HG03103 (cell line): ENCODE measurements at regions not wholly inside any gene's neighbourhood (a gene's known extent, or its start where the extent isn't known, plus 50 kb on each side); places are given as distances from the start of the nearest gene placed in this dataset.

Experiments
- ATAC-seq: cut with Tn5 transposase; IDR thresholded peaks from one replicate; pipeline ENCODE4 v1.9.1; 2021; ENCODE audit warnings: low read depth; ENCODE audit not compliant: unreplicated experiment

DNA sequence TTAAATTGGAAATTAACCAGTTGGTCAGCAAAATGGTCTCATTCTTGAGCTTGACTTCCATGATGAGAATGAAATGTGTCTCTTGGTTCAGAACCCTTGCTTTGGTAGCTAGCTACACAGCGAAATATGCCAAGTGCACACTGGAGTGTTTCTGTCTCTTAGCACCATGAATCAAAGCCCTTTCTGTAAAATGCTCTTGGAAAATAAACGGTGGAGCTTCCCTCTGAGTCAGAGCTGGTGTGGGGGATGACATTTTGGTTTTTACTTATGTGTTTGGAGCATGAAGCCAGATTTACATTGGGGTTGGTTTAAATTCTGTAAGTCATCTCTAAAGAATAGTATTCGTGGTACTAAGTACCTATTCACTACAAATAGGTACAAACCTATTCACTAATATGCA, 85.1 kb upstream of the NANOGP8 start:
- no peak for ATAC-seq

DNA sequence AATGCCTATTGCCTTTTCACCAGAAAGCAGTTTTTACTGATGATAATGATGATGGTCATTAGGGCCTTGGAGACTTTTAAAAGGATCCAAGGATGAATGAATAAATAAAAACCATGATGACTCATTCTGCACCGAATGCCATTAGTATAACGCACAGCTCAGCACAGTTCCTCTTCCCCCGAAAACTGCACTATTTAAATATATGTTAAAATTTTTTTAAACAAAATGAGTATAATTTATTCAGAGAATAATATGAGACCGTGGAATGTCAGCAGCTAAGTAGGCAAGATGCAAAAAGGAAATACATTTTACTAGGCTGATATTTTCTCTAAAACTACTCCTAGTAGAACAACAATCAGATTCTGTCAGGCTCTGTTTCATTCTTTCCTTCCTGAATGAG, 83.4 kb upstream of the NANOGP8 start:
- ATAC-seq, result no peak

DNA sequence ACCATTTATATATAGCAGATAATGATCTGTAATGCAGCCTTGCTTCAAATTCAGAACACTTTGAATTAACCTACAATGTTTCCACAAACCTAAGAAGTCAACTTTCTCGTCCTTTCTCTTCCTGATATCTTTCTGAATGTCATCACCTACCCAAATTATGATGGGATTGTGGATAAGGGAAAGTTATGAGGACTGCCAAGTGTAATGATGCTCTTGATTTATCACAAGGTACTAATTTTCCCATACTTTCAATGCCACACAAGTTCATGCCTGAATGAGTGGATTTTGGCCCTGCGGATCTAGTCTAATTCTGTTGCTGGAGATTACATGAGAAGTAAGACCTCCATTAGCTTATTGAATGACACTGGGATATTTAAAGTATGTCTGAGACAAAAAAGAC, 82.6 kb upstream of the NANOGP8 start:
- no peak for ATAC-seq

DNA sequence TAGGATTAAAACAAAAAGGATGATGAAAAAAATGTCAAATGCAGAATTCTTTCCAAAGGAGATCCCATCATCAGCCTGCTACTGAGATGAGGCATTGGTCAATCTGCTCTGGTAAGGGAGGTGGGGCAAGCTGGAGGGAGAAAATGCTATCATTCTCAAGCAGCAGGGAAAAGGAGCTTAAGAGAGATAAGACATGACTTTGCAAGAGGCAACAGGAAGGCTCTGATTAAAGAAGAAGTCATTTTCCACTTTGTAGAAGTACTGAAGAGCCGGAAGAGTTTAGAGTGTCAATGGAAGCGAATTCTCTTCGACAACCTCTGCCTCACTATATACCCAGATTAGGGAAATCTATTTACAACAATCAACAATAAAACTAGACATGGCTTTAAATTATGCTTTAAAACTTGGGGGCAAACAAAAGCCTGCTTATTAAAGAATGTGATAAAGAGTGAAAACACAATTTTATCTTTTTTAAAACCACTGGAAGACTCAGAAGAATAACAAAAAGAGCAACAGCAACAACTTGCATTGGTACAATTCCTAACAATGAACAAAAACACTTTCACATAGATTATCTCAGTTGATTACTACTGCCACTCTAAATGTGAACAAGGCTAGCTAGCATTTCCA, 81.8 kb upstream of the NANOGP8 start:
- ATAC-seq, result no peak

DNA sequence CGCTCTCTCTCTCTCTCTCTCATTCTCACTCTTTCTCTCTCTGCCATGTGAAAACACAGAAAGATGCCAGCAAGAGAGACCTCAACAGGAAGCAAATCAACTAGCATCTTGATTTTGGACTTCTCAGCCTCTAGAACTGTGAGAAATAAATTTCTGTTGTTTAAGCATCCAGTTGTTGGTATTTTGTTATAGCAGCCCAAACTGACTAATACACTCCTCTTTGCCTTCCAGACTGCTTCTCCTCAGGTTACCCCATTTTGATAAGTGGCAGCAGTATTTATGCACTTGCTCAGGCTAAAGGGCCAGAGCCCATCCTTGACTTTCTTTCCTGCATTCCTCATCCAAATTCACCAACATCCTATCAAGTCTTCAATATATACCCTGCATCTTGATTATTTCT, 76.6 kb upstream of the NANOGP8 start:
- ATAC-seq, result no peak

DNA sequence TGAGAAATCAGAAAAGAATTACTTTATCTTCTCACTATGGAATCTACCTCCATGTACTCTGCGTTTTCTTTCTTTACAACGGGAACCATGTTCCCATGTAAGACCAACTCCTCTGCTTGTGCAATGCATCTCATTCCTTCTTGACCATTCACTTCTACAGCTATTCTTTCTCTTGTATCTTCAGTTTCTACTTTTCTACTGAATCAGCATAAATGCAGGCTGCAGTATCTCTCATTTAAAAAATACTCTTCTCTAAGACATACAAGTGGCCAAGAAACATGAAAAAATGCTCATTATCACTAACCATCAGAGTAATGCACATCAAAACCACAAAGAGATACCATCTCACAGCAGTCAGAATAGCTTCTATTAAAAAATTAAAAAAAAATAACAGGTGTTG, 74.1 kb upstream of the NANOGP8 start:
- ATAC-seq, result no peak

DNA sequence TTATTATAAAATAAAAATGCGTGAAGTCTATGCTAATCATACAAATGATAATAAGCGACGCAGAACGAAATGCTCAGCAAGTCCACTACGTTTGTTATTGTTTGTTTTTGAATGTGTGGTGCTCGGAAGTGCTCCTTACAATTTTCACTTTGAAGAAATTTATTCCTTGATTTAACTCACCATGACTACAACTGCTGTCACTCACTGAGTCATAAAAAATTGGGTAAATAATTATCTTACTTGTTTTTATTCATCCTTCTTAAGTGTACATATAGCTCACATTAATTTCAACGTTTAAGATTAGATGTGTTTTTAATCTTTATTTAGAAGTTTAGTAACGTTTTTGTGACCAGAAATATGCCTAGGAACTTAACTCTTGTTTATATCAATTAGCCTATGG, 66.7 kb upstream of the NANOGP8 start:
- ATAC-seq, result no peak

DNA sequence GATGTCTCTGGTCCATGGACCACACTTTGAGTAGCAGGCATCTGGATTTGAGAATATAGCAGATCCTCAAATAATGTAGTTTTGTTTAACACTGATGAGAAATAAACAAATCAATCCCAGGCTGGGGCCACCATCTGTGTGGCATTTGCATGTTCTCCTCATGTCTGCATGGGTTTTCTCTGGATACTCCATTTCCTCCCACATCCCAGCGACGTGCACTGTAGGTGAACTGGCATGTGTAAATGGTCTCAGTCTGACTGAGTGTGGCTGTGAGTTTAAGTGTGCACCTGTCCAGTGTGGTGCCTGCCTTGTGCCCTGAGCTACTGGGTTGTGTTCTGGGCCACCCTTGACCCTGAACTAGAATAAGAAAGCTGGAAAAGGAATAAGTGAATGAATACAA, 66.3 kb upstream of the NANOGP8 start:
- ATAC-seq, result no peak

DNA sequence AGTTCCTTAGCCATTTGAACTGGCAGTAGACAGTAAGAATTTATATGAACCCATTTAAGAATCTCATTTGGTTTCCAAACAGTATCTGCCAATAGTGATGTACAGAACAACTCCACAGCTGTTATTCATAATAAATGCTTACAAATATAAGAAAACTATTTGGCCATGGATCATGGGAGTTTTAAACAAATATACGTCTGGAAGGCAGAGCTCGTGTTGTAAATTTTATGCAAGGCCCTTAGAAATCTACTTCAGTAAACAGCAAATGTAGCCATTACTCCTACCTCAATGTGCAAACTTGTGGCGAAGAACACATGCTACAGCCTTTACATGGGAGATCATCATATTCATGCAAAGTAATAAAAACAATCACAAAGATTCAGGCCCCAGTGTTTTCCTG, 65.3 kb upstream of the NANOGP8 start:
- no peak for ATAC-seq

DNA sequence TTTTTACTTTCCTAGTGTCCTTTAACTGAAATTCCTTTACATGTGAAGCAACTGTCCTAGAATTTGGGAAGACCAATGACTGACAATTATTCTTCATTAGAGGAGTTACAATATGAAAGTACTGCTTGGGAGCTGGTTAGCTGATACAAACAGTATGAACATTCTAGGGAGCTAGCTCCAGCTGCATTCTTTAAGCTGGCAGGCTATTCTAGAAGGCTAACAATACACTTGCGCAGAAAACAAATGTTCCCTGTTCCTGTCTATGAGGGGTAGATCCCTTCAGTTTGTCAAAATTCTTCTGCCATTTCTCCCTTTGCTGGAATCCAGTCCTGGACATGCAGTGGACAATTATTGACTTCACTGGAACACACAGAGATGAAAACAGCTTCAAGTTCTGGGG, 60.2 kb upstream of the NANOGP8 start:
- ATAC-seq, result no peak

DNA sequence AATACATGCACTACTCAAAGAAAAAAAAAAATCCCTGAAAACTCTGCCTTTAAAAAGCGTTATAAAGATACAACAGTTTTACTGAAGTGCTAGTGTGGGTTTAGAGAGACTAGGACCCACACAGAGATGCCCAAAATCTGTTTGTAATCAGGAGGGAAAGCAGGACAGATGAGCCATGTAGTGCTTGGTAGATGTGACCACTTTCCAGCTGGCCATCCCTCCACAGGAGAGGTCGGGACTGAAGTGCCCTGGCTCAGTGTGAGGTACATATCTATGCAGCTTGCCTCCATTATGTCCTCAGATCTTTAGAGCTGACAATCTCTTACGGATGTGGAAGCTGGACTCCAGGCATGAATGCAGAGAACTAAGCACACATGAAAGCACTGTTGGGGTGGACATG, 57.5 kb upstream of the NANOGP8 start:
- ATAC-seq, result no peak

DNA sequence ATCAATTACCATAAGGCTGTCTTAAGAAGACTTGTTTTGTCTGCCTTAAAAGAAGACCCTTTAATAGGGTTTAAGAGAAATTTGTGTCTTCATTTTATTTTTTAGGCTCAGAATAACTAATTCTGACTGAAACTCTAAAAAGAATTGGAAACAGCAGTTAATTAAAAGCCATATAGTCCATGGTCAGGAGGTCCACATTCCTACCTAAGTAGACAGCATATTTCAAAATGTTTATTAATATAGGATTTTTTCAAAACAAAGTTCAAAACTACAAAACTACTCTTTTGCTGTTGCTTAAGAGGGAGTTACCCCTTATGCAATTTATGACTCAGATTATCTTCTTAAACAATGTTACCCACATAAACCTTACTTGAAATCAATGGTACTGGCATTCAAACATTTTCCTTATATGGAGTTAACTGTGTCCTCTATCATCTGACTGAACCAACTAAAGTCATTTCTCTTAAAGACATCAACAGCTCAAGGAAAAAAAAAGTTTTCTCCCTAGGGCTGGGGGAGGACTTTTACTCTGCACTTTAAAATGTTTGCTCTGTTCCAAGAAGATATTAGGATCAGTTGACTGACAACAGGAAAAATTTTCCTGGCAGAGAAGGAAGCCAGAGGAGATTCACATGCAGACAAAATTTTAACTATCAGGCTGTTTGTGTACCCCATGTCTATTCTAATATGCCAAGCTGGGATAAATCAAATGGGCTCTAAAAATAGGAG, 56.8 kb upstream of the NANOGP8 start:
- ATAC-seq, result no peak

DNA sequence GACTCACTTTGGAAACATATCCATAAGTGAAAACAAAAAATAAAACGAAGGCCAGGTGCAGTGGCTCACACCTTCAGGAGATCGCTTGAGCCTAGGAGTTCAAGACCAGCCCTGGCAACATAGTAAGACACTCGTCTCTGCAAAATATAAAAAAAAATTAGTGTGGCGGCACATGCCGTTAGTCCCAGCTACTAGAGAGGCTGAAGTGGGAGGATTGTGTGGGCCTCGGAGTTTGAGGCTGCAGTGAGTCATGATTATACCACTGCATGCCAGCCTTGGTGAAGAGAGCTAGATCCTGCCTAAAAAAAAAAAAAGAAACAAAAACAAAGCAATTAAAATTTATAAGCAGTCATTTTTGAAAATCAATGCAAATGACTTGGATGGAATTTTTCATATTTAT, 54.7 kb upstream of the NANOGP8 start:
- ATAC-seq, result no peak

DNA sequence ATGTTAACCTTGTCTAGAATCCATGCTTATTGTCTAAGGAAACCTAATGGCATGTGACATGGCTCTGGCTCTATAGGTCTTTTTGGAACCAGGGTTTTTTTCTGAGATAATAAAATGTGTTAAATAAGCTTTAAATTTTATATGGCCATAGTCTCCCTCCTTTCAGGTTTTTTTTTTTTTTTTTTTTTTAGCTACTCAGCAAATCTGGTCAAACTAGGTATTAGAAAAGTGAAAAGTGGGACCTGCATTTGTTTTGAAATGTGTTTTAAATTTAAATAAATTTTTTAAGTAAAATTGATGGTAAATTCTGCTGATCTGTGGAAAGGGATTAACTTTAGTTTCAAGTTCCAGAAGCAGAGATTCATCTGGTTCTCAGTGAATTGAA, 52.1 kb upstream of the NANOGP8 start:
- no peak for ATAC-seq

DNA sequence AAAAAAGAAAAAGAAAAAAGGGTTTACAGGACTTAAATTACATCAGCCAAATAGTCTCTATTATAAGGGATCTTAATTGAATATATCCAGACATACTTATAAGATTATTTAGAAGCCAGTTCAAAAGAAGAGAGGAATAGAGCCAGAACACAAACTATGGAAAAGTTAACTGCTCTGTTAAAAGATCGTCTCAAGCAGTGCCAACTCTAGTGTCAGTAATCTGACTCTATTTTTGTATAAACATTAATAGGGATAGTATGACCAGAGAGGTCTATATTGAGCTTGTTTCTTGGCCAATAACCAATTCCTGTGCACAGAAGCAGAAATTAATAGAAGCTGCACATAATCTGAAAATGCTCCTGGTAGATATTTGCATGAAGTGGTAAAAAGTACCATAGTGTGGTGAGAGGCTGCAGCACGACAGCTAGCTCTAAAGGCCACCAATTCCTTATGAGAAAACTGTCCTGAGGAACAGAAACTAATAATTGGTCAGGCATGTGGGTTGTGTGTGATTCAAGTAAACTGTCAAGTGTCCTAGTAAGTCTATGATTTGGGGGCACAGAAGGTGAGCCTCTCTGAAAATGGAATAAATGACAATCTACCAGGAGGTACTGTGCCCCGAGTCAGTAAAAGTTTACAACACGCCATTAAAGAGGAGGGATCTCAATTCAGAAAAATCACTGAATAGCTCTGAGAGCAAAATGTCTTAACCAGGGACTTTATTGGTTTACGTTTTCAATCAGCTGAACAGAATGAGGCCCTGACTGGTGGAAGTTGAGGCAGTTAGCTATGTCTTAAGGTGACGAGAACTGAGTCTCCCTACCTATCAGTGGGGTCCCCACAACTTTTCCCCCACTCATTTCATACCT, 51.5 kb upstream of the NANOGP8 start:
- ATAC-seq, result peak; percentile 95
